AG09309 (cell line): ENCODE measurements at regions not wholly inside any gene's neighbourhood (a gene's known extent, or its start where the extent isn't known, plus 50 kb on each side); places are given as distances from the start of the nearest gene placed in this dataset.

Experiments used
- DNase-seq: peaks from one replicate; pipeline ENCODE4 v3.0.0-alpha.2; 2010; ENCODE audit warnings: low read depth
- H3K4me3 ChIP-seq: 2 replicates; pipeline ENCODE4 v1.5.1; 2011; ENCODE audit warnings: mild to moderate bottlenecking, low read depth, low read length, moderate library complexity; ENCODE audit not compliant: control insufficient read depth
- CTCF ChIP-seq: IDR thresholded peaks from 2 replicates; pipeline ENCODE4 v1.5.1; 2011; ENCODE audit warnings: mild to moderate bottlenecking, low read depth, low read length, inconsistent platforms; ENCODE audit not compliant: insufficient read depth, control insufficient read depth; ENCODE audit errors: missing control alignments

GRCh38 chr13:80011448-80012212, 329.3 kb downstream of the SPRY2 start:
- no peak for TF ChIP-seq CTCF
- no peak for DNase-seq
- H3K4me3 ChIP-seq = no peak overlapping the region

- TF ChIP-seq CTCF = no peak
- DNase-seq = no peak
- H3K4me3 ChIP-seq = no peak overlapping the region
Measured at GRCh38 chr13:80010846-80011245, 330.1 kb downstream of the SPRY2 start.

- H3K4me3 ChIP-seq = no peak overlapping the region
- DNase-seq = no peak
- no peak for TF ChIP-seq CTCF
Measured at GRCh38 chr13:80010286-80010831, 330.6 kb downstream of the SPRY2 start.

GRCh38 chr13:80009760-80010159, 331.2 kb downstream of the SPRY2 start:
- TF ChIP-seq CTCF = no peak
- no peak overlapping the region for H3K4me3 ChIP-seq
- DNase-seq = no peak

GRCh38 chr13:80006940-80007339, 334.0 kb downstream of the SPRY2 start:
- H3K4me3 ChIP-seq = no peak overlapping the region
- no peak for DNase-seq
- TF ChIP-seq CTCF = no peak

- no peak for TF ChIP-seq CTCF
- no peak for DNase-seq
- no peak overlapping the region for H3K4me3 ChIP-seq
Measured at GRCh38 chr13:80001510-80001842, 339.4 kb downstream of the SPRY2 start.
